Testis (tissue), 2 donors: ENCODE measurements at regions not wholly inside any gene's neighbourhood (a gene's known extent, or its start where the extent isn't known, plus 50 kb on each side); places are given as distances from the start of the nearest gene placed in this dataset.

Source experiments
- POLR2A ChIP-seq: fragments of 450-650 bp; IDR thresholded peaks from one replicate; pipeline ENCODE4 v1.6.1; 2017; ENCODE audit warnings: antibody characterized with exemption, mild to moderate bottlenecking, moderate library complexity
- TF ChIP-seq, protein P1 (sequence below), 3 experiments: fragments of 450-650 bp in 2 of 3; fragments of 200-600 bp in 1 of 3; sonication (generic) in 1 of 3; IDR thresholded peaks; one replicate each; pipeline ENCODE4 v1.5.1; 2016 to 2019; ENCODE audit warnings: antibody characterized with exemption in 3 of 3, mild to moderate bottlenecking in 2 of 3, moderate library complexity in 1 of 3

DNA sequence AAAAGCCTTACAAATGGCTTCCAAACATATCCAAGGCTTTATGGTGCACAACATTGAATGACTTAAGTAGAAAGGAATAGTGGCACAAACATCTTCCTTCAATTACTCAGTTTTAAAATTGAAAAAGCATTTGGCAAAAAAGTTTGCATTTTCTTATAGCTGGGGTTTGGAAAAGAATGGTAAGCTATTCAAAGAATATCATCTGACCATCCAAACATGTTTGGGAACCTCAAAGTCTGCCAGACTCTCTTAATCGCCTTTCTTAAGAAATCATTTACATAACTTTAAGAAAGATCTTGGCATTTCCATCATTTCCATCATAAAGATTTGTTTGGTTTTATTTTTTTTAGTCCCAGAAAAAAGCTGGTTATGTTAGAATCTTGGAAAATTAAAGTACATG, 210.1 kb upstream of the PELI2 start:
- TF ChIP-seq, protein P1, sequence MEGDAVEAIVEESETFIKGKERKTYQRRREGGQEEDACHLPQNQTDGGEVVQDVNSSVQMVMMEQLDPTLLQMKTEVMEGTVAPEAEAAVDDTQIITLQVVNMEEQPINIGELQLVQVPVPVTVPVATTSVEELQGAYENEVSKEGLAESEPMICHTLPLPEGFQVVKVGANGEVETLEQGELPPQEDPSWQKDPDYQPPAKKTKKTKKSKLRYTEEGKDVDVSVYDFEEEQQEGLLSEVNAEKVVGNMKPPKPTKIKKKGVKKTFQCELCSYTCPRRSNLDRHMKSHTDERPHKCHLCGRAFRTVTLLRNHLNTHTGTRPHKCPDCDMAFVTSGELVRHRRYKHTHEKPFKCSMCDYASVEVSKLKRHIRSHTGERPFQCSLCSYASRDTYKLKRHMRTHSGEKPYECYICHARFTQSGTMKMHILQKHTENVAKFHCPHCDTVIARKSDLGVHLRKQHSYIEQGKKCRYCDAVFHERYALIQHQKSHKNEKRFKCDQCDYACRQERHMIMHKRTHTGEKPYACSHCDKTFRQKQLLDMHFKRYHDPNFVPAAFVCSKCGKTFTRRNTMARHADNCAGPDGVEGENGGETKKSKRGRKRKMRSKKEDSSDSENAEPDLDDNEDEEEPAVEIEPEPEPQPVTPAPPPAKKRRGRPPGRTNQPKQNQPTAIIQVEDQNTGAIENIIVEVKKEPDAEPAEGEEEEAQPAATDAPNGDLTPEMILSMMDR (IDR thresholded peaks at IDR 0.05): no peak
- no peak for TF ChIP-seq POLR2A
